GM19395 (cell line): ENCODE measurements at regions not wholly inside any gene's neighbourhood (a gene's known extent, or its start where the extent isn't known, plus 50 kb on each side); places are given as distances from the start of the nearest gene placed in this dataset.
"Not testable (repeated sequence)": the region's sequence is repeated elsewhere in the genome, so short reads cannot be mapped to it uniquely, and the experiment has no call there.

Experiments
- ATAC-seq: cut with Tn5 transposase; IDR thresholded peaks from one replicate; pipeline ENCODE4 v1.9.1; 2021; ENCODE audit warnings: mild to moderate bottlenecking, moderate library complexity; ENCODE audit not compliant: unreplicated experiment

DNA sequence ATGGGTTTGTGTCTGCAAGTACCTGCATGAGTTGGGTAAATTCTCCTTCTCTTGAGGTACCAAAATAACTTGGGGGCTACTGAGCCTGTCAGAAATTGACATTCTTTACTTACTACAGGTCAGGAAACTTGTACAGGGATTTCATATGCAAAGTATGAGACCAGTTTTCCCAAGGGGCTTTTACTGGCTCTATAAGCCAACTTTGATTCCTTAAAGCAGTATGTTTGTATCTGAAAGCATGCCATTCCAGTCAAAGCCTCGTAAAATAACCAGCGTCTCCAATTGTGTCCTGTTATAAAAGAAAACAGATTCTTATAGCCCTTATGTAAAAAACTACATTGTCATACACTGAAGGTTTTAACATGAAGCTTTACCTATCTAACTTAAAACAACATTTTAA lies 90.2 kb downstream of the ZNF467 start:
- no peak for ATAC-seq

- no peak for ATAC-seq
These were observed 91.3 kb downstream of the ZNF467 start for GRCh38 chr7:149682038-149682437.

DNA sequence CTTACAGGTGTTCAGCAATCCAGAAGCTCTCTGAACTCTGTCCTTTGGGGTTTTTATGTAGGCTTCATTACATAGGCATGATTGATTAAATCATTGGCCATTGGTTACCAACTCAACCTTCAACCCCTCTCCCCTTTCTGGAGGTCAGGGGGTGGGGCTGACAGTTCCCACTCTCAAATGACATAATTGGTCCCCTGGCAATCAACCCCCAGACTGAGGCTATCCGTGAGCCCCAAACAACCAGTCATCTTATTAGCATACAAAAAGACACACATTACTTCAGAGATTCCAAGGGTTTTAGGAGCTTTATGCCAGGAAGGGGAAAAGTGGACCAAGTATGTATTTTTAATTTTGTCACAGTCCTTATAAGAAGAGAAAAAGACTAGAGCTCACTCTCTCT lies 92.1 kb downstream of the ZNF467 start:
- no peak for ATAC-seq

DNA sequence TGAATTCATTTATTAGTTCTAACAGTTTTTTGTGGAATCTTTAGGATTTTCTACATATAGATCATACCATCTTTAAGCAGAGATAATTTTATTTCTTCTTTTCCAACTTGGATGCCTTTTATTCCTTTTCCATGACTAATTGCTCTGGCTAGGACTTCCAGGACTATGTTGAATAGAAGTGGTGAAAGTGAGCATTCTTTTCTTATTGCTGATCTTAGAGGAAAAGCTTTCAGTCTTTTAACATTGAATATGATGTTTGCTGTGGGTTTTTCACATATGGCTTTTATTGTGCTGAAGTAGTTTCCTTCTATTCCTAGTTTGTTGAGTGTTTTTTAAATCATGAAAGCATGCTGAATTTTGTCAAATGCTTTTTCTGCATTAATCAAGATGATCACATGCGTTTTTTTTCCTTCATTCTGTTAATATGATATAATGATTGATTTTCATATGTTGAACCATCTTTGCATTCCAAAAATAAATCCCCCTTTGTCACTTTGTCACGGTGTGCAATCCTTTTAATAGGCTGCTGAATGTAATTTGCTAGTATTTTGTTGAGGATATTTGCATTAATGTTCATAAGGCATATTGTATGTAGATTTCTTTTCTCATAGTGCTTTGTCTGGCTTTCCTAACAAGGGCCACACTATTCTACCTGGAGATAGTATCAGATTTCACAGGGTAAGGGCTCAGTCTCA lies 92.9 kb downstream of the ZNF467 start:
- no peak for ATAC-seq

DNA sequence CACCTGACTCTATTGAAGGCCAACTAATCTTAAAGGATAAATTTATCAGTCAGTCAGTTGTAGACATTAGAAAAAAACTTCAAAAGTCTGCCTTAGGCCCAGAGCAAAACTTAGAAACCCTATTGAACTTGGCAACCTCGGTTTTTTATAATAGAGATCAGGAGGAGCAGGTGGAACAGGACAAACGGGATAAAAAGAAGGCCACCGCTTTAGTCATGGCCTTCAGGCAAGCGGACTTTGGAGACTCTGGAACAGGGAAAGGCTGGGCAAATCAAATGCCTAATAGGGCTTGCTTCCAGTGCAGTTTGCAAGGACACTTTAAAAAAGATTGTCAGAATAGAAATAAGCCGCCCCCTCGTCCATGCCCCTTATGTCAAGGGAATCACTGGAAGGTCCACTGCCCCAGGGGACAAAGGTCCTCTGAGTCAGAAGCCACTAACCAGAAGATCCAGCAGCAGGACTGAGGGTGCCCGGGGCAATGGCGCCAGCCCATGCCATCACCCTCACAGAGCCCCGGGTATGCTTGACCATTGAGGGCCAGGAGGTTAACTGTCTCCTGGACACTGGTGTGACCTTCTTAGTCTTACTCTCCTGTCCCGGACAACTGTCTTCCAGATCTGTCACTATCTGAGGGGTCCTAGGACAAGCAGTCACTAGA lies 98.5 kb downstream of the ZNF467 start:
- ATAC-seq = not testable (repeated sequence)

- ATAC-seq = no peak
These were observed 100.4 kb downstream of the ZNF467 start for GRCh38 chr7:149673006-149673405.

GRCh38 chr7:149670288-149670687 lies 103.1 kb downstream of the ZNF467 start:
- ATAC-seq = no peak

DNA sequence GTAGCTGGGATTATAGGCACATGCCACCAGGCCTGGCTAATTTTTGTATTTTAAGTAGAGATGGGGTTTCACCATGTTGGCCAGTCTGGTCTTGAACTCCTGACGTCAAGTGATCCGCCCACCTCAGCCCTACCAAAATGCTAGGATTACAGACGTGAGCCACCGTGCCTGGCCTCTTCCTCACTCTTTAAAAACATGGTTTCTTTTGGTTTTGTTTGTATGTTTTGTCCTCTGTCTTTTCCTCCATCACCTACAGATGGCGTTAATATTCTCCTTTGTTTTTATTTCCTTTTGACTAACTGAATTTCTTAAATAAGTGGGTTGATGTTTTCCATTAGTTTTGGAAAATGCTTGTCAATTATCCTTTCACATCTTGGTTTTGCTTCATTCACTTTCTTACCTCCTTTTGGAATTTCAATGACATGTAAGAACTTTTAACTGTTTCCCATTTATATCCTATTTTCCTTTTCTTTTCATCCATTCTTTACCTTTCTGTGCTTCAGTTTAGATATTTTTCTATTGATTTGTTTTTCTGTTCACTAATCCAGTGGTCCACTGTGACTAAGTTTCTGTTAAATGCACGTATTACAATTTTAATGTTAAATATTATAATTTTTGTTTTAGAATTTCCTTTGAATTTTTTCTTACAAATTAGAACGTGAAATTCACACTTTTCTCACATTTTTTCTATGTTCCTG lies 104.1 kb downstream of the ZNF467 start:
- no peak for ATAC-seq

DNA sequence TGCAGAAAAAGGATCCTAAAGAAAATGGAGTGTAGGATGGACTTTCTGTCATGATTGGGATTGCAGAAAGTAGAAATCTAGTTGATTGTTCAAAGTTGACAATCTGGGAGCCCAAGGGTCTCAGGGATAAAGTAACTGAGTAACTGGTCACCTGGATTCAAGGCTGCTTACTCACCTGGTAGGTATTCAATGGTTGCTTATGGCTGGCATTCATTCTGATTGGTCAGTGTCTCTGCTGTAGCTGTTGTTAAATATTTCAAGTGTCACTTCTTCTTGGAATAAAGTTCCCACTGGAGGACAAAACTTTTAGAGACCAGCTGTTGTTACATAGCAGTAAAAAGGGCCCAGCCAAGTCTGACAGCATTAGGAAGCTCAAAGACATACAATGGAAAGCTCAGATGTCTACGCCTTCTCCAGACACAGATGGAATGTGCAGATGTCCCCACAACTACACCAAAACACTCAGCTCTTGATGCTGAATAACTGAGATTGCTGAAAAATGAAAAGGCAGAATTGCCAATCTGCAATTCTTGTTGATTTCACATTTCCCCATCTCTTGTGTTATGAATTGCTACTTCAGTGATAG lies 106.9 kb downstream of the ZNF467 start:
- no peak for ATAC-seq

GRCh38 chr7:149665618-149666017 lies 107.8 kb downstream of the ZNF467 start:
- ATAC-seq = not testable (repeated sequence)

GRCh38 chr7:149664666-149665065 lies 108.7 kb downstream of the ZNF467 start:
- no peak for ATAC-seq

GRCh38 chr7:149664176-149664575 lies 109.2 kb downstream of the ZNF467 start:
- no peak for ATAC-seq

DNA sequence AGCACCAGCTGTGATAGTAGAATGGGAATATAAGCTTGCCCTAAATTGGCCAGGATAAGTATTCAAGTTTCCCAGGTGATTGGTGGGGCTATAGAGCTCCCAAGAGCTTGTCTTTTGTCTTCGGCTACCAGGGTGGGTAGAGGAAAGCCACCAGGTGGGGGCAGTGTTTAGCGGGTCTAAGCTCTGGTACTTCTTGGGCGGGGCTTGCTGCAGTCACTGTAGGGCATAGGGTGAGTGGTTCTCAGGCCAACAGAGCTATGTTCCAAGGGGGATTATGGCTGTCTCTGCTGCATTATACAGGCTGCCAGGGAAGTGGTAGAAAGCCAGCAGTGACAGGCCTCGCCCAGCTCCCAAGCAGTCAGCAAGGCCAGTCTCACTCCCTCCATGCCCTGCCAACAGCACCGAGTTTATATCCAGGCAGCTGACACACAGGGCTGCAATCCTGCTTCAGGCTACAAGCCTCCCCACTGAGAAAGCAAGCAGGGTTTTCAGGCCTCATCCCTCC lies 110.7 kb downstream of the ZNF467 start:
- peak; percentile 91 for ATAC-seq

- ATAC-seq = no peak
These were observed 117.6 kb downstream of the ZNF467 start for GRCh38 chr7:149655784-149656183.

DNA sequence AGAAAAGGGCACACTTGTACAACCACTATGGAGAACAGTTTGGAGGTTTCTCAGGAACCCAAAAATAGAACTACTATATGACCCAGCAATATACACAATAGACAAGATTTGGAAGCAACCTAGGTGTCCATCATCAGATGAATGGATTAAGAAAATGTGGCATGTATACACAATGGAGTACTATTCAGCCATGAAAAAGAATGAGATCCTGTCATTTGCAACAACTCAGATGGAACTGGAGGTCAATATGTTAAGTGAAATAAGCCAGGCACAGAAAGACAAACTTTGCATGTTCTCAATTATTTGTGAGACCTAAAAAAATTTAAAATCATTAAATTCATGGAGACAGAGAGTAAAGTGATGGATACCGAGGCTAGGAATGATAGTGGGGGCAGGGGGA lies 118.8 kb downstream of the ZNF467 start:
- ATAC-seq = no peak

GRCh38 chr7:149650190-149650589 lies 123.2 kb downstream of the ZNF467 start:
- not testable (repeated sequence) for ATAC-seq

DNA sequence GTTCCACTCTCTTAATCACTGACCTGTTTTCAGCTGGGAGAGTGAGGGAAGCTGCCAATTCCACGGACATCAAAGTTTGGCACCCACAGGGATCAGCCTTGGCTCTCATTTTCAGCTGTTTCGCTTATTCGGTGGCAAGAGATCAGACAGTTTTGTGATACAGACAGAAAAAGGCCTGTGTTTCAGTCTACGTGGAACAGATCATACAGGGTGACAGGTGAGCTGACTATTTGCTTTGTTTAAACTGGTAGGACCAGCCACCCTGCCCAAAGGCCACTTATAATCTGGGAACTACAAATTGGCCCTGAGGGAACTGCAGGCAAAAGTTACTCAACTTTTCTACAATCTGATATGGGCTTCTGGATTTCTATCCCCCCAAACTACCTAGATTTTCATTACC lies 128.6 kb downstream of the ZNF467 start:
- ATAC-seq = no peak

DNA sequence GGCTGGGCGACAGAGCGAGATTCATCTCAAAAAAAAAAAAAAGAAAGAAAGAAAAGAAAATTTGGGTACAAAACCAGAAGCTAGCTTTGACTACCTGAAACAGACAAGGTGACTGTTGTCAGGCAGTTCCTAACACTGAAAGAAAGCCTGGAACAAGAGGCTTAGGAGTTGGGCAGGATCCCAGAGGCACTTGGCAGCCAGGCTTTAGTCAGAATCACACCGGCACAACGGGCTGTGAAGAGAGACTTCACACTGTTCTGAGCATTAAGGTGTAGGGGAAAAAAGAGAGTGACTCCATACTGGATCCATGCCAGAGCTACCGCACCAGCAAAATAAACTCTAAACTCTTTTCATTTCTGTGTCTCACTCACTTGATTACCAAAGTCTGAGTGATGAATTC lies 130.8 kb downstream of the ZNF467 start:
- no peak for ATAC-seq

DNA sequence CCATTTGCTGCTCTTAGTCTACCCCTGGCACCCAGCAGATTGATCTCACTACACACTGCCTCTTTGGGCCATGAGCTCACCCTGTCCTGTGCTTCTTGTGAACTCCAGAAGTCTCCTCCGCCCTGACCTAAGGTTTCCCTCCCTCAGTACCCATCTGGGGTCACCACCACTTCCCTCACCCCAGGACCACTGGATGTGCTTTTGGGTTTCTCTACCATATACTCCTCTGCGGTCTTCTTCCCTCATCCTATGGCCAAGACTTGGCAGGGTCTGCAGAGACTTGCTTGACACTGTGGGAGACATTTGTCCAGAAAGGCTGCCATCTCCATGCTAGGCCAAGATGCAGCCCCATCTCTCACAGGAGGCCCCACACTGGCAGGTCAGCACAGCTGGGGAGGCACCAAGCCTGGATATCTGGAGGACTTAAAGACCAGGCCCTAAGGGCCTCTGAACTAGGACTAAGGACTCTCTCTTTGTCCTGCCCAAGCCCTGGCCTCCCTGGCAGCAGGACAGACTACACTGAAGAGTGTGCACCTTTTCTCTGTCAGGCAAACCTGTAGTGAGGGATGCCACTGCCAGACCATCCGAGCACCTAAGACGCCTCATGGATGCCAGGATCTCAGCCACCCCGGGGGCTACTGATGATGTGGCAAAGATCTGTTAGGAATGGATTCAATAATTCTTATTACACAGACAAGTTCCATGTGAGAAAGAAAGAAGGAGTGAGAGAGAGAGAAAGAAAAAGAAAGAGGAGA lies 134.6 kb downstream of the ZNF467 start:
- ATAC-seq = no peak

- ATAC-seq = no peak
These were observed 135.3 kb downstream of the ZNF467 start for GRCh38 chr7:149637911-149638565.
